Keratinocyte (primary cell): ENCODE measurements at regions not wholly inside any gene's neighbourhood (a gene's known extent, or its start where the extent isn't known, plus 50 kb on each side); places are given as distances from the start of the nearest gene placed in this dataset.
"Not testable (repeated sequence)": the region's sequence is repeated elsewhere in the genome, so short reads cannot be mapped to it uniquely, and the experiment has no call there.

Experiments
- DNase-seq: peaks from one replicate; pipeline ENCODE4 v3.0.0-alpha.2; 2011; ENCODE audit warnings: low read depth, missing footprints, low spot score
- FAIRE-seq: peaks from 2 replicates; lab custom pipeline; 2011; peaks lifted over from hg19 to GRCh38; lab: Jason Lieb, UNC
- H2AFZ ChIP-seq: 2 replicates; pipeline ENCODE4 v1.6.0; 2012; ENCODE audit warnings: low read length, control low read depth, inconsistent platforms; ENCODE audit not compliant: control insufficient read depth
- H3K27ac ChIP-seq: 2 replicates; pipeline ENCODE4 v1.5.1; 2011; ENCODE audit warnings: low read length; ENCODE audit not compliant: control insufficient read depth, insufficient read depth
- H3K27me3 ChIP-seq: 3 replicates; pipeline ENCODE4 v1.6.0; 2011; ENCODE audit warnings: low read length; ENCODE audit not compliant: control insufficient read depth, insufficient read depth; ENCODE audit errors: extremely low read depth
- H3K36me3 ChIP-seq, 2 experiments: 2 replicates in 1 of 2; 3 replicates in 1 of 2; pipeline ENCODE4 v1.5.1; 2011; ENCODE audit warnings: low read length in 2 of 2, mild to moderate bottlenecking in 1 of 2; ENCODE audit not compliant: control insufficient read depth in 2 of 2, insufficient read depth in 2 of 2; ENCODE audit errors: extremely low read depth in 1 of 2
- H3K4me1 ChIP-seq: 3 replicates; pipeline ENCODE4 v1.5.1; 2011; ENCODE audit warnings: low read length; ENCODE audit not compliant: control insufficient read depth, insufficient read depth; ENCODE audit errors: extremely low read depth
- H3K4me2 ChIP-seq: 3 replicates; pipeline ENCODE4 v1.6.0; 2011; ENCODE audit warnings: low read depth, low read length; ENCODE audit not compliant: control insufficient read depth, insufficient read depth; ENCODE audit errors: extremely low read depth
- H3K4me3 ChIP-seq, 3 experiments: fragments of 200-600 bp in 1 of 3; sonication (generic) in 1 of 3; 2 replicates in 2 of 3; 3 replicates in 1 of 3; pipeline ENCODE4 v1.5.1; 2011 to 2016; ENCODE audit warnings: low read length in 3 of 3, mild to moderate bottlenecking in 3 of 3, control low read depth in 2 of 3, inconsistent platforms in 1 of 3, low read depth in 1 of 3, mixed read lengths in 1 of 3, mixed run types in 1 of 3, moderate library complexity in 1 of 3; ENCODE audit not compliant: control insufficient read depth in 2 of 3, insufficient read depth in 2 of 3; ENCODE audit errors: extremely low read depth in 1 of 3
- H3K79me2 ChIP-seq: 2 replicates; pipeline ENCODE4 v1.6.0; 2012; ENCODE audit warnings: low read length; ENCODE audit not compliant: control insufficient read depth, insufficient read depth
- H3K9ac ChIP-seq: 3 replicates; pipeline ENCODE4 v1.6.0; 2011; ENCODE audit warnings: low read length; ENCODE audit not compliant: control insufficient read depth, insufficient read depth; ENCODE audit errors: extremely low read depth
- H3K9me1 ChIP-seq: 3 replicates; pipeline ENCODE4 v1.6.0; 2011; ENCODE audit warnings: low read length; ENCODE audit not compliant: control insufficient read depth, insufficient read depth; ENCODE audit errors: extremely low read depth
- H3K9me3 ChIP-seq: 2 replicates; pipeline ENCODE4 v1.5.1; 2012; ENCODE audit warnings: low read depth, low read length; ENCODE audit not compliant: control insufficient read depth
- H4K20me1 ChIP-seq: 3 replicates; pipeline ENCODE4 v1.6.0; 2011; ENCODE audit warnings: low read length; ENCODE audit not compliant: control insufficient read depth, insufficient read depth; ENCODE audit errors: extremely low read depth
- CTCF ChIP-seq, 3 experiments: IDR thresholded peaks in 1 of 3; conservative IDR thresholded peaks in 1 of 3; optimal IDR thresholded peaks in 1 of 3; 2 replicates in 2 of 3; 3 replicates in 1 of 3; pipeline versions ENCODE3 to v1.5.1; 2011; ENCODE audit warnings: low read length in 3 of 3, mild to moderate bottlenecking in 3 of 3, moderate library complexity in 2 of 3, control low read depth in 1 of 3, inconsistent platforms in 1 of 3; ENCODE audit not compliant: insufficient read depth in 2 of 3; ENCODE audit errors: extremely low read depth in 1 of 3
- EZH2 ChIP-seq: IDR thresholded peaks from one replicate; pipeline ENCODE4 v1.6.1; 2012; ENCODE audit warnings: inconsistent platforms, mild to moderate bottlenecking, low read length, moderate library complexity
- dilution Hi-C: fragments of 300-500 bp; cut with MboI; formaldehyde crosslinking; loops from one replicate; pipeline ENCODE4 v1.7.0; 2020; ENCODE audit warnings: low sequenced_read_pairs; ENCODE audit not compliant: extremely low pct_ligation_motif_present

- no peaks in the 10 kb centered on the region for H3K9me1 ChIP-seq
- no peak overlapping the region for H3K9ac ChIP-seq
- no peak overlapping the region for H3K4me3 ChIP-seq
- H3K9me3 ChIP-seq = peaks cover 12% of the 10 kb centered on the region
- no peaks in the 10 kb centered on the region for H3K27me3 ChIP-seq
- TF ChIP-seq CTCF (optimal IDR thresholded peaks at IDR 0.05 in 1 of 3, IDR thresholded peaks at IDR 0.05 in 1 of 3, conservative IDR thresholded peaks at IDR 0.05 in 1 of 3; ENCODE audit: extremely low read depth in 1 of 3, insufficient read depth in 2 of 3, low read length in 3 of 3) (no peak), EZH2 (no peak)
- no peak overlapping the region for H3K4me2 ChIP-seq
- no peak for DNase-seq
- H3K79me2 ChIP-seq = no peaks in the 10 kb centered on the region
- no peak overlapping the region for H3K27ac ChIP-seq
- no peaks in the 10 kb centered on the region for H3K36me3 ChIP-seq
- dilution Hi-C loops = no loop called here
- no peak for FAIRE-seq
- no peaks in the 10 kb centered on the region for H3K4me1 ChIP-seq
- H2AFZ ChIP-seq = no peak overlapping the region
- H4K20me1 ChIP-seq = no peaks in the 10 kb centered on the region
Observed at GRCh38 chrX:1138476-1139184, 73.8 kb downstream of the CRLF2 start.

GRCh38 chrX:1137531-1137930, 74.9 kb downstream of the CRLF2 start:
- dilution Hi-C loops = no loop called here
- H3K9me3 ChIP-seq = peaks cover 12% of the 10 kb centered on the region
- no peak for DNase-seq

GRCh38 chrX:1136582-1136981, 75.9 kb downstream of the CRLF2 start:
- H3K79me2 ChIP-seq, H3K4me2 ChIP-seq, H3K4me1 ChIP-seq, DNase-seq, H2AFZ ChIP-seq, H3K4me3 ChIP-seq, H3K27ac ChIP-seq, FAIRE-seq, H3K27me3 ChIP-seq, H3K36me3 ChIP-seq, H3K9ac ChIP-seq, H4K20me1 ChIP-seq, H3K9me1 ChIP-seq, dilution Hi-C loops: not testable (repeated sequence)
- peaks cover 12% of the 10 kb centered on the region for H3K9me3 ChIP-seq

More at GRCh38 chrX:1137531-1137930, 74.9 kb downstream of the CRLF2 start:
- Histone ChIP-seq H3K79me2 (no peaks in the 10 kb centered on the region), H2AFZ (no peak overlapping the region), H3K4me3 (no peak overlapping the region), H3K4me2 (no peak overlapping the region), H3K36me3 (no peaks in the 10 kb centered on the region), H3K27me3 (no peaks in the 10 kb centered on the region), H4K20me1 (no peaks in the 10 kb centered on the region), H3K4me1 (no peaks in the 10 kb centered on the region), H3K9ac (no peak overlapping the region), H3K9me1 (no peaks in the 10 kb centered on the region), H3K27ac (no peak overlapping the region)
- TF ChIP-seq EZH2 (no peak), CTCF (optimal IDR thresholded peaks at IDR 0.05 in 1 of 3, IDR thresholded peaks at IDR 0.05 in 1 of 3, conservative IDR thresholded peaks at IDR 0.05 in 1 of 3; ENCODE audit: extremely low read depth in 1 of 3, insufficient read depth in 2 of 3, low read length in 3 of 3) (no peak)
- FAIRE-seq = no peak
